HG03432 (cell line): ENCODE measurements at regions not wholly inside any gene's neighbourhood (a gene's known extent, or its start where the extent isn't known, plus 50 kb on each side); places are given as distances from the start of the nearest gene placed in this dataset.
"Not testable (repeated sequence)": the region's sequence is repeated elsewhere in the genome, so short reads cannot be mapped to it uniquely, and the experiment has no call there.

Experiments used
- ATAC-seq: cut with Tn5 transposase; IDR thresholded peaks from one replicate; pipeline ENCODE4 v1.9.1; 2021; ENCODE audit warnings: mild to moderate bottlenecking, moderate library complexity; ENCODE audit not compliant: unreplicated experiment

DNA sequence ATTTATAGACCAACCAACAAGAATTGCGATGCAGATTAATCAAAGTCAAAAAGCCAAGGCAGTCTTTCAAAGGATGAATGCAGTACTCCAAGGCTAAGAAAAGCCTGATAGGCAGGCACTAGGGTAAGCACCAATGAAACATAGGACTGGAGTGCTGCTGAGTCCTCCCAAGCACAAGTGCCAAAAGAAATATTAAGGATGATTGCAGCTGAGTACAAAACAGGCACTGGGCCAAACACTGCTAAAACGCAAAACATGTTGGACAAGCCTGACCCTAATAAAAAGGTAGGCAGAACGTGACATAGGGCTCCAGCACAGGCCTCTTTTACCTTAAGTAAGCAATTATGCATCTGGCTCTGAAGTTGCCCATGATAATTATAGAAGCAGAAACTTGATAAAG is 160.1 kb upstream of the LRP1B start:
- no peak for ATAC-seq

DNA sequence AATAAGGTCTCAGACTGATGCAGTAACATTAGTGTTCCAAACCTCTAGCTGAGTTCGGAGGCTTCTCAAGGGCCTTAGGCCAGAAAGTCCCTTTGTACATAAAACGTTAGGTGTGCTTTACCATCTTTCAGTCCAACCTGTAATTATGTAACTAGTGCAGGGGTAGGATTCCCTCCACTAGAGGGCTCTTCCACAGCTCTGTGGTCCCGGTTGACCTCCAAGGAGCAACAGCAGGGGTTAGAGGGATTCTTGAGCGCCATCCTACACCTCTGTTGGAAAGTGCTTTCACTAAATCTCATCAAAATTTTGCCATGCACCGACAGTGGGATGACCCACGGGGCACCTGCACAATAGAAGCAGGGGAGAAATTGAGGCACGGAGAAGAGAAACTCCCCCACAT is 155.8 kb upstream of the LRP1B start:
- ATAC-seq, result peak; percentile 87

DNA sequence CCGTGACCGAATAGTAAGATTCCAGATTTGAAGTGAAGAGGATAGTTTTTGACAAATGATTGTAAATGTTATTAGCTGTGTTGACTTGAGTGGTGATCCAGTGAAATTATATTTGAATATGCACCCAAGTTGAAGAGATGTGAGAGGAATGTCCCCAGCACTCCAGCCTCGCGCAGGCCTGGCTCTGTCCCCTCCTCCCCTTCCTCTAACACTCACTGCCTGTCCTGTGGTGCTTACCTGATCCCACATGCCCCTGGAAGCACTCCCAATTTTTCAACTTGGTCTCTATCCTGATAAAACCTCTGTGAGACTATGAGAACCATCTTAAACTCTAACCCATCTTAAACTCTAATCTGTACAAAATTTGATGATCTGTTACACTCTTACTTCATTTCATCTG is 154.7 kb upstream of the LRP1B start:
- ATAC-seq, result no peak

DNA sequence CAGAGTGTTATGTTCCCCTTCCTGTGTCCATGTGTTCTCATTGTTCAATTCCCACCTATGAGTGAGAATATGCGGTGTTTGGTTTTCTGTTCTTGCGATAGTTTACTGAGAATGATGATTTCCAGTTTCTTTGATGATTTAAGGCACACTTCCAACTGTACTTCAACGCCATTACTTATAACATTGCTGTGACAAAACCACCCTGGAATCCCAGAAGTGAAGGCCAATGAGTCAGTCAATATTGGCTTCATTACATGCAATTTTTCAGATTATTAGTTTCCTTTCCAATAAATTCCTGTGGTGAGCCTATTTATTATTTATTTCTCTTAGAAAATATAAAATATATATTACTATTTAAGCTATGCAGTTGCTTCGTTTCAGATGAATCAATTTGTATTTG is 153.5 kb upstream of the LRP1B start:
- ATAC-seq, result not testable (repeated sequence)

DNA sequence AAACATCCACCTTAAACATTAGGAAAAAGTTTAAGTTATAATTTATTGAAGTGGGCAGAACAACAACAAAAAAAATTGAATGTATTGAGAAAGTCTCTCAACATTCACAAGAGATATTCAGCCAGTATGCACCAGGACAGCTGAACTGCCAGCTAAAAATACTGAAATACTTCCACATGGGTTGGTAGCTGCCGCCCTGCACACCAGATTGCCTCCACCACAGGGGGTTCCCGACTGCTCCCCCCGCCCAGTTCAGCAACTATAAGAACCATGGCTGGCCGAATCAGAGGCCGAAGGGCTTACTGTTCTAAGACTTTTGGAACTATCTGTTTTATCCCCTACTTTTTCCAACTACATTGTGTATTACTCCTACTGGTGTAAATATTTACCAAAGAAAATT is 150.0 kb upstream of the LRP1B start:
- ATAC-seq, result no peak

DNA sequence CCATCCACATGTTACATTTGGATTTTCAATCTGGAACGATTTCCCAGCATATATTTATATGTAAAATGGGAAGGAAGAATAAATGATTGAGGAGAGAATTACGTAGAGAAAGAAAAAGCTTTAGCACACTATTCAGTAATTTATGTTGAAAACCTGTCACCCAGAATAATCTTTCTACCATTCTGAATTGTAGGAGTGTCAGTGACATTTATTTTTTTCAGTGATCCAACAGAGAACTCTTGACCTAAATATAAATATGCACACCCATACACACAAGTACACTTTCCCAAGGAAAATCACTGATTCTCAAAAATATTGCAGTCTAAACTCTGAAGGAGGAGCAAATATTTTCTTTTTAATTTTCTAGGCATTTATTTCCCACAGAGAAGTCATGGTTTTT is 140.2 kb upstream of the LRP1B start:
- ATAC-seq, result no peak

DNA sequence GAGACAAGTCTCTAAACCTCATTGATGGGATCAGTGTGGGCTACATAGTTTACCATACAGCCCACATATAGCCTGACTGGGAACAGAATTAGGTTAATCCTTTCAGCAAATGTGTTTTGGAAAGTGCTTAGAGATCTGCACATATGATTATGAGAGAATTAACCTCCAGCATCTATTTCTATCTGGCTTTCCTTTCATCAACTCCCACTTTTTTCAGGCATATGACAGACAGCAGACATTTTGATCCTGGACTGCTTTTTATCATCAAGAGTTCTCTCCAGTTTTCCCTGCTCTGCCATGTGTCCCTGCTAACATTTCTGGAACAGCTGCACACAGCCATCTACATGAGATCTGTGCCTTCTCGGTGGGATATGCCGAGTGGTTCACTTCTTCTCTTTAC is 139.5 kb upstream of the LRP1B start:
- ATAC-seq, result no peak

DNA sequence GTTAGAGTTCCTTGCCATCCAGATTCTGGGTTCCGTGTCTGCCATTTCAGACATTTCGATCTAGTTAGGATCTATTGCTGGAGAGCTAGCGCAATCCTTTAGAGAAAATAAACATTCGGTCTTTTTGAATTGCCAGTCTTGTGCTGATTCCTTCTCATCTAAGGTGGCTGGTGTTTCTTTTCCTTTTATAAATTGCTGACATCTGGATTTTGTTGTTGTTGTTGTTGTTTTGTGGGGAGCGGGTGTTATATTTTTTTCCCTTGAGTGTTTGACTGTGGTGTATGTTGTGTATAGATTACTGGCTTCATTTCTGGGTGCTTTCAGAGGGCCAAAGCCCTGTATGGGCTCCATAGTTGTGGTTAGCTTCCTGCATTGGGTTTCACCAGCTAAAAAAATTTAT is 128.5 kb upstream of the LRP1B start:
- no peak for ATAC-seq

DNA sequence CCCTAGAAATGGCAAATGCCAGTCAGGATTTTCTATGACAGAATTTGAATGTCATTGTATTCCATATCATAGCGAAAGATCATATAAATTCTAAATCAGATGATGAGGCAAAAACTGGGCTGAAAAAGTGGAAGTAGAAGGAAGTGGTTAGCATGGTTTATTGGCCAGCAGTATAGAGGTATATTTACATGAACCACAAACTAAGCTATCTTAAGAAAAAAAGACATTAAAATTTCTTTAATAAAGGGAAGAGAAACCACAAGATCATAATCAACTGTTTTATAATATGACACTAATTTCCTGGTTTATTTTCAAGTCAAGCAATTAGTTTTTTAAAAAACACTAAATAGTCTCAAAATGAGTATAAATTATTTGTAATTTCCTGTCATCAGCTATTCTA is 123.2 kb upstream of the LRP1B start:
- no peak for ATAC-seq

- no peak for ATAC-seq
Measured at GRCh38 chr2:142241016-142241415, 110.2 kb upstream of the LRP1B start.

GRCh38 chr2:142236181-142236580 is 105.4 kb upstream of the LRP1B start:
- ATAC-seq, result no peak

DNA sequence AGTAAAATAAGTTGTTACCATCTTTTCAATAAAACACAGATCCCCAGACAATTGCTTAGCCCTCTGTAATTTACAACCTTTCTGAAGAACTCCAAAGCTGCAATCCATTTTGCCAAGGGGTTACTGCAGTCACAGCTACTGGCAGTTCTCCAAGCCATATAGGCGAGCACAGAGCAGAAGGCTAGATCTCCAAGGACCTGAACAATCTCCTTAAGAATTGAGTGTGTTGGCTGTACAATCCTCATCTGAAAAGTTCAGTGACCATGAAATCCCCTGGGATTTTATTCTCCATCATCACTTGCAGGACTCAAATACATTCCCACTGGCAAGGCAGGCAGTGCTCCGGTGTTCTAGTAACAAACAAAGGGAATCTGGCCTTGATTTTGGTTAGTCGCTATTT is 103.9 kb upstream of the LRP1B start:
- no peak for ATAC-seq

DNA sequence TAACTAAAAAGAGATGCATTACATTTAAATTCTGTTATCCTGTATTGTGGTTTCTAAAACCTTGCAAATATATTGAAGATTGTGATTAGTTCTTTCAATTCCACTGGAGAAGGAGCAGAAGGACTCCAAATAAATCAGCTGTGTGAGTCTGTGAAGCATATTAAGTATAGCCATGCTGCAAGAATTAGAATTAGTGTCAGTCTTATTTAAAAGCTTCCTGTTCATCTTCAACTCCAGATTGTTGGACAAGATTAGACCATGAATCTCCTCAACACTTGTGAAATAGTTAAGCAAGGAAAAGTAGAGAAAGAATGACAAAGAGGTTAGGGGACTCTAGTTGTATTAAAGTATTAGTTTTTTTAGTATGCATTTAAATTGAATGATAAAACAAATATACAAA is 92.5 kb upstream of the LRP1B start:
- ATAC-seq, result no peak

GRCh38 chr2:142222715-142223114 is 91.9 kb upstream of the LRP1B start:
- ATAC-seq, result no peak

DNA sequence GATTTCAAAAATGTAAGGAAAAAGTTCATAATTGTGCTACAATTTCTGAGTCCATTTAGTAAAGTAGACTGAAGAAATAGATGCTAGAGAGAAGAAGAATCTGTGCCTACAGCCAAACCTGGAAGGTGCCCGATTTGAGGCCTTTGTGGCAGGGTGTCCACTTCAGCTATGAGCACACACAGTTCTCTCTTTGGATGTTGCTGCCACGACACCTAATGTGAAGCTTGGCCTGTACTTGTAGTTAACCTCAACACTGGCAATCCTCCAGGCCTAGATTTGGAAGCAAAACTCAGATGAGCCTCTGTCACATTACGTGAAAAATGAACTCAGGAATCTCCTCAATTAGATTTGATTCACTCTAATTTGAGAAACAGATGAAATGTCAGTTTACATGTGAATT is 90.1 kb upstream of the LRP1B start:
- no peak for ATAC-seq

GRCh38 chr2:142220239-142220638 is 89.4 kb upstream of the LRP1B start:
- ATAC-seq, result no peak

DNA sequence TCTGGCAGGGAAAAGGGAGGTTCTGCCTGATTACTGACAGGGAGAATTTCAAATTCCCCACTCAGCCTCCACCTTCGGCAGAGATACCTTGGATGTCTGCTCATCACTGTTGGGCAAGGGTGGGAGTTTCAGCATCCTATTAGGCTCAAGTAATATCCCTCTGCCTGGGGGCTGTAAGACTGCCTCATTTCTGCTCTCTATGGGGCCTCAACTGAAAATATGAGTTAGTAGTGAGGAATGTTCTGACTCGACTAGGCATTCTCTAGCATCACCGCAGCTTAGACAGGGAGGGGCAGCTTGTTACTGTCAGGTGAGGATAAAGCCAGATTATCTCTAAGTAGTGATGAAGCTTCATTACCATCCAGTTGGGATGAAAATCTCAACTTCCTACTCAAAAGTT is 87.7 kb upstream of the LRP1B start:
- no peak for ATAC-seq

DNA sequence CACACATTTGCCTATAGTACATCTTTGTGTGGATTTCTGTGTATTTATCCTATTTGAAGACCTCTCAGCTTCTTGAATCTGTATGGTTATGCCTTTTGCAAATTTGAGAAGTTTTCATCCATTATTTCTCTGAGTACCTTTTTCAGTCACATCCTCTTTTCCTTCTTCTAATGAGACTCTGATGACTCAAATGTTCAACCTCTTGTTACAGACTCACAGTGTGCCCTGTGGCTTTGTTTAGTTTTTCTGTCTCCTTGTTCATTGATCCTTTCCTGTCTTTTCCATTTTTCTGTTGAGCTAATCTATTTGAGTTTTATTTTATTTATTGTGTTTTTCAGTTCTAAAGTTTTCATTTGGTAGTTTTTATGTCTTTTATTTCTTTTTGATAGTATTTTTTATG is 87.0 kb upstream of the LRP1B start:
- ATAC-seq, result no peak

GRCh38 chr2:142200062-142200461 is 69.2 kb upstream of the LRP1B start:
- ATAC-seq, result no peak

GRCh38 chr2:142199073-142199472 is 68.3 kb upstream of the LRP1B start:
- no peak for ATAC-seq

- no peak for ATAC-seq
Measured at GRCh38 chr2:142190805-142191204, 60.0 kb upstream of the LRP1B start.

DNA sequence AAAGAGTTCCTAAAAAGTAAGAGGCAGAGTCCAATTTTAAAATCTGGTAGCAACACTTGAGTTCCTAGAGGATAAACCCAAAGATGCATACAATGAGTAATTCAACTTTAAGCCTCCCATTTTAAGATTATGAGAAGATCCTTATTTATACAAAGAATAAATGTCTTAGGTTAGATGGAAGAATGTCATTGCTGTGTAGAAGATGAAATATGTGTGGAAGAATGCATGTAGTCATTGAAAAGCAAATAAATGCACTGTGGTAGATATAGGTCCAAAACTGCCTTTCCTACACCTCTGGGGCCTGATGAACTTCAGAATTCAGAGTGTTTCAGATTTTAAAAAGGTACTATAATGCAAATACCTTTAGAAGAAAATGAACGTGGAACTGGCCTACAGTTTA is 58.7 kb upstream of the LRP1B start:
- no peak for ATAC-seq

DNA sequence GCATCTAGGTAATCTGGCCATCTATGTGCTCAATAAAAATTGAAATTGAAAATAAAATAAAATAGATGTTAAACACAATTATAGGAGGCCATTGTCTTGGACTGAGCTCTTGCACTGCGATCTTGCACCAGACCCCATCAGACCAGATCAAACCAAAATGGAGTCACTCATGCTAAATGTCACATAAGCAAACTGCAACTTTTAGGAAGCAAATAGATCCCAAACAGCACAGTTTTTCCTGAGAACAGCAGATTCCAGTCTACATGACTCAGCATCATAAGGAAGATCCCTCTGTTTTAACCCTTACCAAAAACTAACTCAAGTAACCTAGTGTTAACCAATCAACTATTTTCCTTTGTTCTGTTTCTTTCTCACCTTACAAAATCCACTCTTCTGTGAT is 57.7 kb upstream of the LRP1B start:
- ATAC-seq, result no peak
